M059J (cell line): ENCODE measurements at regions not wholly inside any gene's neighbourhood (a gene's known extent, or its start where the extent isn't known, plus 50 kb on each side); places are given as distances from the start of the nearest gene placed in this dataset.

Experiments used
- DNase-seq: peaks from one replicate; pipeline ENCODE4 v3.0.0-alpha.2; 2012; ENCODE audit warnings: low read depth

- DNase-seq, result no peak
These were observed 52.8 kb upstream of the MEIS1 start for GRCh38 chr2:66382091-66382490.

- DNase-seq, result no peak
These were observed 55.5 kb upstream of the MEIS1 start for GRCh38 chr2:66379473-66379872.

- DNase-seq, result no peak
These were observed 57.1 kb upstream of the MEIS1 start for GRCh38 chr2:66377832-66378231.

GRCh38 chr2:66370824-66371223 lies 64.1 kb upstream of the MEIS1 start:
- peak; percentile 26 for DNase-seq

- DNase-seq, result no peak
These were observed 68.3 kb upstream of the MEIS1 start for GRCh38 chr2:66366619-66367018.

GRCh38 chr2:66364495-66365333 lies 70.2 kb upstream of the MEIS1 start:
- DNase-seq, result peak; percentile 90

GRCh38 chr2:66362701-66363100 lies 72.2 kb upstream of the MEIS1 start:
- DNase-seq, result no peak

GRCh38 chr2:66346231-66346664 lies 88.7 kb upstream of the MEIS1 start:
- DNase-seq, result no peak

- no peak for DNase-seq
These were observed 90.8 kb upstream of the MEIS1 start for GRCh38 chr2:66344087-66344663.

GRCh38 chr2:66343259-66343658 lies 91.7 kb upstream of the MEIS1 start:
- DNase-seq, result no peak

GRCh38 chr2:66340521-66340920 lies 94.4 kb upstream of the MEIS1 start:
- no peak for DNase-seq

GRCh38 chr2:66334237-66335029 lies 100.5 kb upstream of the MEIS1 start:
- peak; percentile 36 for DNase-seq

- DNase-seq, result no peak
These were observed 103.7 kb upstream of the MEIS1 start for GRCh38 chr2:66331176-66331575.

GRCh38 chr2:66329081-66329605 lies 105.8 kb upstream of the MEIS1 start:
- DNase-seq, result no peak

- DNase-seq, result no peak
These were observed 107.7 kb upstream of the MEIS1 start for GRCh38 chr2:66327066-66327740.

GRCh38 chr2:66324909-66325528 lies 109.9 kb upstream of the MEIS1 start:
- DNase-seq, result no peak

GRCh38 chr2:66324356-66324755 lies 110.6 kb upstream of the MEIS1 start:
- no peak for DNase-seq

- DNase-seq, result no peak
These were observed 111.5 kb upstream of the MEIS1 start for GRCh38 chr2:66323406-66323805.

- DNase-seq, result no peak
These were observed 112.2 kb upstream of the MEIS1 start for GRCh38 chr2:66322506-66323260.

- no peak for DNase-seq
These were observed 116.8 kb upstream of the MEIS1 start for GRCh38 chr2:66318009-66318561.
